OCI-M2 (cell line): ENCODE measurements at regions not wholly inside any gene's neighbourhood (a gene's known extent, or its start where the extent isn't known, plus 50 kb on each side); places are given as distances from the start of the nearest gene placed in this dataset.

Experiments
- DNase-seq: peaks from one replicate; lab custom pipeline; 2025; ENCODE audit not compliant: unreplicated experiment; lab: John Stamatoyannopoulos, UW

DNA sequence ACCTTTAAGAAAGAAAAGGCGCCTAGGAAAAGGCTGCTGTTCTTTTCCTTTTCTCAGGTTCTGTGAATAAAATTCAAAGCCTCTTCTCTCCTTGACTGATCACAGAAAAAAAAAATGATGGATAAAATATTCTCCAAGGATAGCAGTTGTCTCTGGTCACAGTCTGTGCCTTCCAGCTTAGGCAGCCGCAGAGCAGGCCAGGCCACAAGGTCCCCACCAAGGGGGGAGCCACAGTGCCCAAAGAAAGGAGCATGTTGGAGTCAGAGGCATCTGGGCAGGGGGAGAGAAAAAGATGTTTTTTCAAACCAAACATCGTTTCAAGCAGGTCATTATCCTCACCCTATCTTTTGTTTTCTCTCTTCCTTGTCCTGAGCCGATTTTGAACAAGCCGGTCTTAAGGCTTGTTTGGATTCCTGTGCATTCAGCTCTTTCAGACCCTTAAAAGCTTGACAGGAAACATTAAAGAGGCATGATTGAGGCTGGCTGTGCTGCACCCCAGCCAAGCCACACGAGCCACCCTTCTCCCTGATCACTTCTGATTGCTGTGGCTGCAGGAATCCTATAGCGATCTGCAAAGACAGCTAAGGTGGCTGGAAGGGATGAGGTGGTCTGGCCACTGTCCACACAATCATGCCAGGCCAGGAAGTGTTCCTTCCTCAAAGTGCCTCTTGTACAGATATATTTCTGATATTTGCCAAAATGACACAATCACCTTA lies 284.6 kb upstream of the TLE4 start:
- no peak for DNase-seq

DNA sequence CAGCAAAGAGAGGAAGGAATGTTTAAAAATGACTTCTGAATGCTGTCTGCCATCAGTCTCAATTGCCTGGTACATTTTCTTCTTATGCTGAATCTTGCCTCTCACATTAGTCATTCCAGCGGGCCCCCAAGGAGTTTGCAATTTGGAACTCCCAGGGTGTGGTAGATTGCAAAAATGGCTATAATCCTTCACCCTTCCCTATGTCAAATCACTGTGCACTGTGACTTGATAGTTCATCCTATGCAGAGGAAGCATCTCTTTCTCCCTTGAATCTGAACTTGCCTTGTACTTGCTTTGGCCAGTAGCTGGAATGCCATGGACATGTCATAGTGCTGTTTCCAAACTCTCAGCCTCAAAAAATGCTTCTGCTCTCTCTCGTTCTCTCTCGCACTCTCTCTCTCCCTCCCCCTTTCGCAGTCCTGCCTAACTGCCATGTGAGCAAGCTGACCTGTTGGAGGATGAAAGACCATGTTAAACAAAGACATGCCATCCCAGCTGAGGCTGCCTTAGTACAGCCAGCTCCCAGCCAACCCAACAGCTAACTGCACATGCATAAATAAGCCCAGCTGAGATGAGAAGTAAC lies 284.0 kb upstream of the TLE4 start:
- DNase-seq, result no peak

DNA sequence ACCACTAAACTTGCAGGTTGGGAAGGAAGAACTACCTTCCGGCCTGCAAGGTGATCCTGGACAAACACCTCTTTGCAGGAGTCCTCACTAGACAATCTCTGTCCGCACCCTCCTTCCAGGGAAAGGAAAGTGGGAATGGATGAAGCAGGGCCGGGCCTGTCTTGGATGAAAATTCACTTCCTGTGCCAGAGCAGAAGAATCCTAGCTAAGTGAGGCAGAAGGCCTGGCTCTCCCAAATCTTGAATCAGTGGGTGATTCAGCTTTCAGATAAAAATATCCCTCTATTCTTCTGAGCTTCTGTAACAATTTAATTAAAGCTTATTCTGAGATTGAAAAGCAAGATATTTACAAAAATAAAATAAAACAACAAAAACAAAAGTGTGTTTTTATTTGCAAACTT lies 281.9 kb upstream of the TLE4 start:
- DNase-seq, result no peak

DNA sequence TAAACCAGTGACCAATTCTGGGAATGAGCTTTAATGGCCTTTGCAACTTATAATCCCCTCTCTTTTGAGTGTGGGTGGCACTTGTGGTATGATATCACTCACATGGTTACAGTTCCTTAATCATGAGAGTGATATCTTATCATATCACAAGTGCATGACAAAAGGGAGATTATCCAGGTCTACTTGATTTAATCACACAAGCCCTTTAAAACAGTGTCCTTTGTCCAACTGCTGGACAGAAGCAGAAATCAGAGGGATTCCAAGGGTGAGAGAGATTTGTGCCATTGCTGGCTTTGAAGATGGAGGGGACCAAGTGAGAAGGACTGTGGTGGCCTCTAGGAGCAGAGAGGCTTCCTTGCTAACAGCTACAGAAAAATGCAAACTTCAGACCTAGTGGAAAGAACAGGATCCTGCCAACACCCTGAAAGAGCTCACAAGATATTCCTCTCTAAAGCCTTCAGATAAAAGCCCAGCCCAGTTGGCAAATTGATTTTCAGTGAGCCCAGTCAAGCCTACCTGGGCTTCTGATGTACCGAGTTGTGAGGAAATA lies 279.0 kb upstream of the TLE4 start:
- DNase-seq, result no peak

DNA sequence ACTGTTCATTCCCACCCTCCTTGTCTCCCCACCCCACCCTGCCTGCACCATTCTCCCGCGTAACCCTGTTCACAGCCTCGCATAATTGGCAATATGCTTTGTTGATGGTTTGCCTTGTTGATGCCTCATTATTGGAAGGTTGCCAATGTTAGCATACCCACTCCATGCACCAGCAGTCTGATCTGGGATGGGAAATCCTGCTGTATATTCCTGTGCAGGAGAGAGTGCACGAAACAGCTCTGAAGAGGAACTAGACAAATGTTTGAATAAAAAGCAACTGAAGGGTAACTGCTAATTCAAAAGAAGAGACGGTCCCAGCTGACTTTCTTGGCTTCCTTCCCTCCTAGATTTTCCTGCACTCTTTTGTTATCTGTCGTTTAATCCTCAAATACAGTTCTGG lies 271.7 kb upstream of the TLE4 start:
- DNase-seq, result no peak

DNA sequence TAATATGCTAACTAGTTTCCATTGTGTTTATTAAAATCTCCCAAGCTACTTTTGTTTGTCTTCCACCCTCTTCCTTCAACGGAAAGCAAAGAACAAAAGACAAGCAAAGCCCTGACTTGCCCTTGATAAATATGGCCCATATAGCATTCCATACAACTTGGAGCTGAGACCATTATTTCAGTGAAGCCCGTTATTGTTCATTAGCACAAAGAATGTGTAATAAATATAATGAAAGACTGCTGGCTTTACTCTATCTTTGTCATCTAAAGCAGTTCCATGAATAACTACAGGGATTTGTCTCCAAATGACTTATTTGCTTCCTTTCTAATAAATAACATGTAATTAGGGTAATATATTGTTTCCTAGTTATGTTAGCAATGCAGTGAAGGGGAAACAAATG lies 270.7 kb upstream of the TLE4 start:
- DNase-seq, result no peak

DNA sequence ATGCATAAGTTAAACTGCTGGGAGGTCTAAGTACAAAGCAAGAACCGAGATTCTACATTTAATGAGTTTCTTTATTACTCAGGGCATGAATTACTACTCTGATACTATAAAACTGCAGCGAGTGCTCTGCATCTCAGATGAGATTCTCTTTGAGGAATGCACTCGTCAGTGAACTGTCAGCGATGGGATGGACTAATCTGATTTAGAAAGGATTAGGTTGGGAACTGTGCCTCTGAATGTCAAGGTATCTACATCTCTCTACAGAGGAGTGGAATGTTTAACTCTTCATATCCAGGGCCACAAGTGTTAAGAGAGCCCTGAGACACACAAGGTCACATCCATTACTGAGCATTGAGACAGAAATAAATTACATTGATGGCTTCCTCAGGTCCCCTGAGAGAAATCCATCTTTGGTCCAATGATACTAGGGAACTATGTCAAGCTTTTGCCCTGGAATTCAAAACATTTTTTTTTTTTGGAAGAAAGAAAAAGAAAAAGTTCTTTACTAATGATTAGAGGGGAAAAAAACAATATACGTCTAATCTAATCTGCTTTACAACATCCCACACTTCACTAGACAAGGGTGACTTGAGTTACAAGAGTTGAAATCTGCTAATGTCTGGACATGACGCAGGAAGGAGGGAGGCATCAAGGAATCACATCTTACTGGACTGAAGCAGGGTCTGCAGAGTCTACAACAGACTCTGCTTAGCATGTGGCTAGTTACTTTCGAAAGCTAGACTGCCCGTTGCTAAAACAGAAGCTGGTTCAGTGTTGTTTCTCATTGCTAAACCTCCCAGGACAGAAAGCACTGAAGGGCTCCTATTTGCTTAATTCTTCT lies 270.0 kb upstream of the TLE4 start:
- no peak for DNase-seq

DNA sequence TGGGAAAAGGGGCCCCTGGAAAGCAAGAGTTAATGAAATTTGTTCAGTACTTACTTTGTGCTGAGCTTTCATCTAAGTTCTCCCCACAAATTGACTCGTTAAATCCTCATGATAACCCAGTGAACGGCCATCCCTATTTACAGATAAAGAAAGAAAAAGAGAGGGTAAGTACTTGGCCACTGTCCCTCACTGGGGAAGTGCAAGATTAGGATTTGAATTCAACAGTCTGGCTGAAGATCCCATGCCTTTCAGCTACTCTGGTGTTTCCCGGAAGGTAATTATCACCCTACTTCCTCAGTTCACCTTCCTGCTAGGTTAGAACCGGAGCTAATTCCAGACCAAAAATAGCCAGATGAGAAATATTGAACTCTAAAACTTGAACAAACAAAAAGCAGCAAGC lies 269.2 kb upstream of the TLE4 start:
- no peak for DNase-seq

DNA sequence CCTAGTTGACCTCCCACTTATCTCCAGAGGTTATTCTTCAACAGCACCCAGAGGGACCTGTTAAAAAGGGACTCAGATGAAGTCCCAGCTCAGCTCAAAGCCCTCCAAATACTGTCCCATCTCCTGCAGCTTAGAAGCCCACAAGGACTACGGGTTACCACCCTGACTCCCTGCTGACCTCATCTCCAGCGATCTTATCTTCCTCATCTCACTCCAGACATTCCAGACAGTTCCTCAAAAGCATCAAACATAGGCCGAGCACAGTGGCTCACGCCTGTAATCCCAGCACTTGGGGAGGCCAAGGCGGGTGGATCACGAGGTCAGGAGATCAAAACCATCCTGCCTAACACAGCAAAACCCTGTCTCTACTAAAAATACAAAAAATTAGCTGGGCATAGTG lies 263.8 kb upstream of the TLE4 start:
- DNase-seq, result no peak

DNA sequence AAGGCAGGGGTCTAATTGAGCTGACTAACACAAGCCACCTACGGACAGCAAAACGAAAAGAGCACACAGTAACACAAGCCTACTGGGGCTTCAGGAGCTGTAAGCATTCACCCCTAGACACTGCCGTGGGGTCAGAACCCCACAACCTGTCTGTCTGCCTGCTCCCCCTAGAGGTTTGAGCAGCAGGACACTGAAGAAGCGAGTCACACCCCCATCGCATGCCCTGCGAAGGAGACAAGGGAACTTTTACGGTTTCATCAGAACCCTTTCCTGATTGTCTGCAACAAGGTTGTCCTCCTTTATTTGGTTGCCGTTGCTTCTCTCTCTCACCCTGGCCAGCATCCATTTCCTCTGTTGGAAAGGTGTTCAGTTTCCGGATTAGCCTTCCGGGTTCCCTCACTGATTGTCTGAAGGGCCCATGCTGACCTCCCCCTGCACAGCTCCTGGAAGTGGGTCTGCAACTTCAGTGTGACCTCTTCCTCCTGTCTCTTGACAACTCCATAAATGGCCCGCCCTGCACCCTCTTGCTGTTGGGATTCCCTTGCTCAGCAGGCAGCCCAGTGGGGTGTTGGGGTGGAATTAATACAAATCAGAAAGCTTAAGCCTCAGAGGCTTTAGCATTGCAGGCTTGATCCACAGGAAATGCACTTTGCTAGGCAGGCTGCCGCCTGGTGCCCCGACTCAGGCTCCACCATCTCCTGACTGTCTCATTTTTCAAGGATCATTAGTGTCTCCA lies 258.9 kb upstream of the TLE4 start:
- no peak for DNase-seq

DNA sequence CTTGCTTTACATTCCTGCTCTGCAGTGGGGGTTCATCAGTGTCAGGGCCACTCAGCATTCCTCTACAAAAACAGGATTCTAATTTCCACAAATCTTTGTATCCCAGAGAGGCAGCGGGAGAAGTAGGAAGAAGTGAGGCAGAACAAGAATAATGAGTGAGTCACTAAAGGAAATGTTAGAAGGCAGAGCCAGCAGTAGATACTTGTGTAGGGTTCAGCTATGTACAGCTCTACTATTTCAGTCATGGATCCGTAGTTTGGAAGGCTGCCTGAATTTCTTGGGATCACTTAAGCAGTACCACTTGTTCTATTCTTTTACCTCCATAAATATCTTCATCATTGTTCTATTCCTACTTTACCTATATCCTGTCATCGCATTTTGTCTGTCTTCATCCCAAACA lies 246.3 kb upstream of the TLE4 start:
- no peak for DNase-seq

DNA sequence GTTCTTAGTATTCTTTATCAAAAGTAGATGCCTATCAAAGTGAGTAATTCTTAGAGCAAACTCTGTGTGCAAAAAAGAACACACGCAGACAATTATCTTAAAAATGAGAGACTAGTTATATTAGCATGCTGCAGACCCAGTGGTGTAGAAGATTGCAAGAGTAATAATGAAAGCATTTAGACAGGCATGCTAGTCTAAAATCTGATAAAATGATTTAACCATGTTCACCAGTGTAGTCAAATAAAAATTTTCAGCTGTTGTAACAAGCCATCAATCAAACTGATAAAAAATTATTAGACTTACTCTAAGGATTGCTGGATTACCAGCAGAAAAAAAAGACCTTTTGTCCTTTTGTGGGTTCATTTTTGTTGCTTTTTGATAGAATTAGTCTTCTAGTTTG lies 241.9 kb upstream of the TLE4 start:
- no peak for DNase-seq

DNA sequence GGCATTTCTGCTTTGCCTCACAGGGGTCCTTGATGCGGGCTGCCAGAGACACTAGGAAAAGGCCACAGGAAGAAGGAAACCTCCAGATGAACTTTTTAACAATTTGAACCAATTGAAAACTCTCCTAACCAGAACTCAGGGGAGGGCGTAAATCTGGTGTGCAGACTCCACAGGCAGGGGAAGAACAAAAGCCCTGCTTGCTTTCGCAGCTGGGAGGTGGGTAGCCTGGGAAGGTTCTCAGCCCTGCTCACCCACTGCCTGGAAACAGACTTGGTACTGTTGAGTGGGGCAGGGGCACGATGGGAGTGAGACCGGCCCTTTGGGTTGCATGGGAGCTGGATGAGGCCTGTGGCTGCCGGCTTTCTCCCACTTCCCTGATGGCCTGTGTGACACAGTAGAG lies 237.8 kb upstream of the TLE4 start:
- DNase-seq, result no peak

DNA sequence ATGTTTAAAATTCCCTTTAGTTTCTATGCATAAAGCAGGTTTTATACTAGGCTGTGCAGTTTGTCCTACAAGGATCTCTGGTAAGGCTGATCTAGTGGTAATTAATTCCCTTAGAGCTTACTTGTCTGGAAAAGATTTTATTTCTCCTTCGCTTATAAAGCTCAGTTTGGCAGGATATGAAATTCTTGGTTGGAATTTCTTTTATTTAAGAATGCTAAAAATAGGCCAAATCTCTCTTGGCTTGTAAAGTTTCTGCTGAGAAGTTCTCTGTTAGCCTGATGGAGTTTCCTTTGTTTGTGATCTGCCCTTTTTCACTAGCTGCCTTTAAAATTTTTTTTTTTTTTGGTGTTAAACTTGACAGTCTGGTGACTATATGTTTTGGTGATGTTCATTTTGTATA lies 237.1 kb upstream of the TLE4 start:
- DNase-seq, result no peak

DNA sequence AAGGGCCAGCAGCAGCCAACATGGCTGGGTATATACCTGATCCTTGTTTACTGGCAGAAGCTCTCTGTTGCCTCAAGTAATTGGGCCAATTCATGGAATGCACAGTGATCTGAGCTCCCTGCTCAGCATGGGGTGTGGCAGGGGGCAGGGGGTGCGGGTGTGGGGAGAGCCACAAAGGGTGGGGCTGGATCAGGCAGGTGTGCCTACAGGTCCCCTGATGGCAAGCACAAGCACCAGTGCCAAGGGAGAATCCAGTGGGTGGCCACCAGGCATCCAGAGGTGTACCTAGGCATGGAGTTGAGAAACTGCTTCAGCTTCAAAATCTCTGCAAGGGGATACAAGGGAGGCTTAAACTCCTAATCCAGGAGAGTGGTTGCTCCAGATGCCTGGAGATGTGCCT lies 235.8 kb upstream of the TLE4 start:
- no peak for DNase-seq

DNA sequence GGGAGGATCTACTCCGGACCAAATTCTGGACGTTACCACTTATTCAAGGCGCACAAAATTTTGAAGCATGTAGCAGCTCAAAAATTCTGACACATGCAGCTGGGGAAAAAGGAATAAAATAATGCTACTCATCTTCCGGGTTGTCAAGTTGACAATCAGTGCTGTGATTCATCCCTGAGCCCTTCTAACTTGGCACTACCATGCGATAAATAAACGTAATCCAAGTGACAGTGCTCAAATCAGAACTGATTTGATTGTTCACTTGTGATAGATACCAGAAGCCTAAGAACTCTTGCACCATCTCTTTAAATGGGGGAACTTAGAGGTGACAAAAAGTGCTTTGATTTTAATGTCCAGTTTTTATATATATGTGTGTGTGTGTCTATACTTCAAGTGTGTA lies 230.2 kb upstream of the TLE4 start:
- DNase-seq, result no peak

DNA sequence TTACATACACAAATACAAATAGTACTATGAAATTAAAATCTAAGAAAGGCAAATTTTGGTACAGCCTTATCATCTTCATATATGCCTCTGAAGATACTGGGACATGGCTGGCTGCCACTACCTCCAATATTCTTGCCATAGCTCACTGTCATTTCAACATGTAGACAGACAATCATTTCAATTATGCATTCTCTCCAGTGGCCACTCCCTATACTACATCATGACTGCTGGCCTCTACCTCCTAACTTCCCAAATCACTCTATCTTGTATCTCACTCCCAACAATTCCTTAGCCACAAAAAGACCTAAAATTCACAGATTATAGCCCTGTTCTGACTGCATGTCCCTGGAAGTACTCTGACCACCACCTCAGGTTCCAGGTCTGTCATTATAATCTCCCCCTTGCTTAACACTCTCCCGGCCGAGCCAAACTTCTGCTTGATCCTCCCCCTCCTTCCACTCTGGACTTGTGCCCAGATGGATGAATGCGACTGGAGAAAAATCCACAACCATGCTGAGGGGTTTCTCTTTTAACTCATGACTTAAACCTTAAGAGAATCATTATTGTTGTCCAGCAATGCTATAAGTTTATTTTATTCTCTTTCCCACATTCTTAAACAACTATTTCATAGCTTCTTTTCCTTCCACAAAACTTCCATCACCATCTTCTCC lies 225.3 kb upstream of the TLE4 start:
- no peak for DNase-seq

DNA sequence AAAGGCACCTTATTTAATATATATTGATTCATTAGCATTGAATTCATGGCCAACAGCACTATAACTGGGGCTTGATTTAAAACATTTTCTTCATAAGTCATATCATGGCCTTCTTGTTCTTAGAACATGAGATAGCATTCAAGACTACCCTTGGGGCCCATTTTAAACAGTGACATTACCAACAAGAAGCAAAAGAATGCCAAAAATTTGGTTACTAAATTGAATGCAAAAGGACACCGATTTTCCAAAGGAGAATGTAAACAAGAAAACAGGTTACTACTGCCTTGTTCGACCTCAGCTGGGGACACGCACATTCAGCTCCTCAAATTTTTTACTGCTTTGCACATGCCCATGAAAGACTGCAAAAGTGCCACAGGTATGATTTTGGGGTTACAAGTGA lies 219.4 kb upstream of the TLE4 start:
- DNase-seq, result no peak

DNA sequence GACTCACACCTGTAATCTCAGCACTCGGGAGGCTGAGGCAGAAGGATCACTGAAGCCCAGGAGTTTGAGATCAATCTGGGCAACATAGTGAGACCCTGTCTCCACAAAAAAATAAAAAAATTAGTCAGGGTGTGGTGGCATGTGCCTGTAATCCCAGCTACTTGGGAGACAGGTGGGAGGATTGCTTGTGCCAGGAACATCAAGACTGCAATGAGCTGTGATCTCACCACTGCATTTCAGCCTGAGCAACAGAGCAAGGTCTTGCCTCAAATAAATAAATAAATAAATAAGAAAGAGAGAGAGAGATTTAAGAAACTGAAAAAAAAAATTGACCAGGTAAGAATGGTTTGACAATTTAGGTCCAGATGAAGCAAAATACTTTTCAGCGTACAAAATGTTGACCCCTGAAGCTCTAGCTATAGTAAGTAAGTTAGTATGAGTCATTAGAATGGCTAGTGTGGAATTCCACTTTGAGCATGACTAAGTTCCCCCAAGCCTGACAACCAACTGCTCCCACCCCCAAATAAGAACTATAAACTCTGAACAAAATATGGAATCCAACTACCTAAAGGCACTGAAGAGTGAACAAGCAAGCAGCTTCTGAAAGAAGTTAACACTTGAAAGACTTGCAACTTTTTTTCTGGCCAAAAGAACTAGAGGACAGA lies 217.8 kb upstream of the TLE4 start:
- no peak for DNase-seq

DNA sequence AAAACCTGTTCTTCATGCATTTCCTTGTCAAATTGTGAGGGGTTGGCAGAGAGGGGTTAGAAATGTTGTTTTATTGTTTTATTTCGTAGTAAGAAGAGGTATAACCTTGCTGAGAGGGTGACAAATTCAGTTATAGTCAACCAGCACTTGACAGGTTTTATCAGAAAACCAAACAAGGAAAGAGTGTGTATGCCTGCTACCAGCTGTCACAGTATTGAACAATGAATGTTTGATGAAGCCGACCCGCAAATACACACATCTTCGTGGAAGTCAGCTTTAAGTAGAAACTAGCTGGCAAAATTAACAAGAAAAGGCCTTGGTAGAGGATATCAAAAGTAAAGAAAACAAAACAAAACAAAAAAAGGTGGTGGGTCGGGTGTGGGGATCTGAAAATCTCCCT lies 214.6 kb upstream of the TLE4 start:
- no peak for DNase-seq
